HG02588 (cell line): ENCODE measurements at regions not wholly inside any gene's neighbourhood (a gene's known extent, or its start where the extent isn't known, plus 50 kb on each side); places are given as distances from the start of the nearest gene placed in this dataset.
"Not testable (repeated sequence)": the region's sequence is repeated elsewhere in the genome, so short reads cannot be mapped to it uniquely, and the experiment has no call there.

Experiments
- ATAC-seq: cut with Tn5 transposase; IDR thresholded peaks from one replicate; pipeline ENCODE4 v1.9.1; 2021; ENCODE audit warnings: mild to moderate bottlenecking, moderate library complexity; ENCODE audit not compliant: unreplicated experiment

- ATAC-seq: not testable (repeated sequence)
These were observed 91.0 kb upstream of the SPDYE9 start for GRCh38 chr7:73176813-73177212.

DNA sequence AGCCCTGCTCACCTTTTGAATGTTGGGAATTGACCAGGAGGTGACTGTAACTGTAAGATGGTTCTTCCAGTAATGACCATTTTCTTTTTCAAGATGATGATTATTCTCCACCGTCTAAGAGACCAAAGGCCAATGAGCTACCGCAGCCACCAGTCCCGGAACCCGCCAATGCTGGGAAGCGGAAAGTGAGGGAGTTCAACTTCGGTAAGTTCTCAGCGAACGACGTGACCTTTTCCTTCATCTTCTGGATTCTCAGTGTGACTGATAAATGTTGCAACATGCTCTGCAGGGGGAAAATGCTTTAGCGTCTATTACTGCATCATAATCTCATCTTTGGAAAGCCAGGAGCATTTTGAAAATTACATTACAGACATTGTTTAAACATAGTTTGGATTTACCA lies 89.5 kb upstream of the SPDYE9 start:
- not testable (repeated sequence) for ATAC-seq

- not testable (repeated sequence) for ATAC-seq
These were observed 85.1 kb upstream of the SPDYE9 start for GRCh38 chr7:73170902-73171301.

GRCh38 chr7:73170415-73170814 lies 84.6 kb upstream of the SPDYE9 start:
- ATAC-seq: not testable (repeated sequence)

- ATAC-seq: not testable (repeated sequence)
These were observed 80.3 kb upstream of the SPDYE9 start for GRCh38 chr7:73166152-73166551.

DNA sequence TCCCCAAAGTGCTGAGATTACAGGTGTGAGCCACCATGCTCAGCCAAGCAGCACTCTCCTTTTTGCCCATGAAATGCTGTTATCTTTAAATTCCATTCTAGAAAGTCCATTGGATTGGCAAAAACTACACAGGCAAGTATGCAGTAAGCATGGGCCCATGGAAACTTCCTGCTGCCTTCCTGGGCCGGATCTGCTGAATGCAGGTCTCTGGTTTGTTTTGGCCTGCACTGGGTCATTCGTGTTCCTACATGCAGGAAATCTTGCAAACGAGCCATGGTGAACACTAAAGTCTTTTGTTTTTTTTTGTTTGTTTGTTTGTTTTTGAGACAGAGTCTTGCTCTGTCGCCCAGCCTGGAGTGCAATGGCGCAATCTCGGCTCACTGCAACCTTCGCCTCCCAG lies 76.8 kb upstream of the SPDYE9 start:
- not testable (repeated sequence) for ATAC-seq

- not testable (repeated sequence) for ATAC-seq
These were observed 75.9 kb upstream of the SPDYE9 start for GRCh38 chr7:73161727-73162126.

GRCh38 chr7:73157169-73157661 lies 71.4 kb upstream of the SPDYE9 start:
- not testable (repeated sequence) for ATAC-seq

- not testable (repeated sequence) for ATAC-seq
These were observed 70.8 kb upstream of the SPDYE9 start for GRCh38 chr7:73156510-73157168.

GRCh38 chr7:73154586-73155038 lies 68.8 kb upstream of the SPDYE9 start:
- peak; percentile 86 for ATAC-seq

DNA sequence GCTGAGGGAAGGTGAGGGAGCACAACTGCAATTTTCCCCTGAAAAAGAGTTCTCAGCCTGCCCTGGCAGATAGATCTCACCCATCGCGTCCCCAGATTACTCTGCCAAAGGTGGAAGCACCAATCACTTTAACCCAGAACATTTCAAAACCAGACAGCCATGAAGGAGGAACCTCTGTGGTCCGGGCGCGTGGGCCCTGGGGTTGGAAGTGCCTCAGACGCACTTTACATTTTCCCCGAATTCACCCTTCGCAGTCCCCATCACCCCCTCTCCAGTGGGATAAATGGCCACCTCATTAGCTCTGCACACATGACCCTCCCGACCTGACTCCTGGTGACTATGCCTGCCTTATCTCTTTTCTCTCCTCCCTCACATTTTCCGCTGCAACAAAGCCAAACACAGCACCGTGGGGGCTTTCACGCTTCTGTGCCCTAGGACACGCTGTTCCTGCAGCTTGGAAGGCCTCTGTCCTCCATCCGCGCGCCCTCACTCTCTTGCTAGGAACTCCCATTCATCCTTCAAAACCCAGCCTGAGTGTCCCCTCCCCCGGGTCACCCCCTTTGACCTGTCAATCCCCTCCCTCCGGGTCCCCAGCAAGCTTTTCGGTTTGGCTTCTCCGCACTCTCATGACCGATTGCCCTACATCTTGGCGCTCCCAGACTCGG lies 68.2 kb upstream of the SPDYE9 start:
- not testable (repeated sequence) for ATAC-seq

DNA sequence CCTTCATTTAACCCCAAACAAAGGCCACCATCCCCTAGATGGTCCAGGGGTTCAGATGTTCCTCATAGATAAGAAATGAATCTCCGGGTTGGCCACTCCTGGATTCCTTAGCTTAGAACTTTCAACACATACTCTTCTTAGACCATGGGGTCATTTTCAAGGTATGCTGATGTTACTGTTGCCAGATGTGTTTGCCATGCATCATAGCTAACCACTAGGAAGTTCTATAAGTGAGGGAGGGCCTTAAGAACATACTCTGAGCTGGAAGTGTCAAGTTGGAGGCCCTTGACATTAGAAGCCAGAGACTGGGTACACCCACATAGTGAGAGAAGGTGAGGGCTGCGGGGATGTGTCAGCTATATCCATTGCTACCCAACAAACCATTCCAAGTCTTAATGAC lies 62.7 kb upstream of the SPDYE9 start:
- ATAC-seq: not testable (repeated sequence)

- ATAC-seq: not testable (repeated sequence)
These were observed 61.8 kb upstream of the SPDYE9 start for GRCh38 chr7:73147681-73148080.

DNA sequence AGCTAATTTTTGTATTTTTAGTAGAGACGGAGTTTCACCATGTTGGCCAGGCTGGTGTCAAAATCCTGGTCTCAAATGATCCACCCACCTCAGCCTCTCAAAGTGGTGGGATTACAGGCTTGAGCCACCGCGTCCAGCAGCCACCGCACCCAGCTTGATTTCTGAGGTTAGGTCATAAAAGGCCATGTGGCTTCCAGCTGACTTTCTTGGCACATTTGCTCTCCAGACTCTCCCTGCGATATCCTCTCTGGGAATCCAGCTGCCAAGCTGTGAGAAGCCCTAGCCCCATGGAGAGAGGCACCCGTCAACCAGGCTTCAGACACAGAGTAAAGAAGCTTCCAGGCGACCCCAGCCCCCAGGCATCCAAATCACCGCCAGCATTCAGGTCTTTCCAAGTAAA lies 58.2 kb upstream of the SPDYE9 start:
- not testable (repeated sequence) for ATAC-seq

DNA sequence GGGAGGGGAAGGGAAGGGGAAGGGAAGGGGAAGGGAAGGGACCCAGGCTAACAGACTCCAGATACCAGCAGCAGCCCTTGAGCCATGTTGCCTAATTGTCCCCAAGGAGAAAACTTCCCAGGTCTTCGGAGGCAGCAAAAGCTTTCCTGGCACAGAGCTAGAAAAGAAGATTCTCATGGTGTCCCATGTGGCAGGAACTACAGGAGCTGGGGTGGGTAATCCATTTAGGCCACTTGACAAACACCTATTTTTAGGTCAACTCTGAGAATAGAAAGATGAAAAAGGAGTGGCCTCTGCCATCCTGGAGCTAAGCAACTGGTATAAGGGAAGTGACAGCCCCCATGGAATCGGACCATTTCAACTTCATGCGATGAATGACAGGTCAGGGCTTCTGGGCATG lies 52.1 kb upstream of the SPDYE9 start:
- not testable (repeated sequence) for ATAC-seq
